ENCODE measurements at regions not wholly inside any gene's neighbourhood (a gene's known extent, or its start where the extent isn't known, plus 50 kb on each side); places are given as distances from the start of the nearest gene placed in this dataset.

GRCh38 chr9:13351778-13352386, 72.4 kb upstream of the MPDZ start:
- no peaks in the 10 kb centered on the region for H3K9me3 ChIP-seq (replicated peaks; ENCODE audit: control insufficient read depth, insufficient read depth, low read length)
- DNase-seq (ENCODE audit: low read depth, low spot score), result no peak
- intact Hi-C loops (cut with micrococcal nuclease; ENCODE audit: unreplicated experiment), result loop anchor here (5.0 kb wide), 1 partner anchor 1000 kb away; no protein-coding TSS in a partner anchor
- TF ChIP-seq NR2C2 (IDR thresholded peaks at IDR 0.05; ENCODE audit: borderline replicate concordance, control insufficient read depth, insufficient read length, low read depth), result no peak
- peak; percentile 50 for TF ChIP-seq RAD21 (IDR thresholded peaks at IDR 0.05; ENCODE audit: insufficient read depth, low read depth, low read length)
- peak; percentile 18 to 39 (median 26); a peak in 4 of 6 replicates for TF ChIP-seq CTCF (IDR thresholded peaks at IDR 0.05 in 2 of 3, conservative IDR thresholded peaks at IDR 0.05 in 1 of 3; ENCODE audit: control insufficient read depth in 2 of 3, extremely low read depth in 1 of 3, insufficient read depth in 1 of 3, low read depth in 3 of 3, low read length in 3 of 3)
- no peaks in the 10 kb centered on the region for H3K27me3 ChIP-seq (replicated peaks in 1 of 2; ENCODE audit: control insufficient read depth in 2 of 2, insufficient read depth in 2 of 2, low read length in 1 of 2)
- H3K79me2 ChIP-seq (ENCODE audit: control insufficient read depth, insufficient read depth, low read length), result no peaks in the 10 kb centered on the region
- no peak for FAIRE-seq
- H3K4me3 ChIP-seq, result no peak overlapping the region
- POLR2A ChIA-PET, result no interaction called here
- H4K20me1 ChIP-seq (ENCODE audit: control insufficient read depth, insufficient read depth), result no peaks in the 10 kb centered on the region
- CTCF ChIA-PET, result interaction anchor here (0.9 to 1.6 kb wide), 5 partner anchors 76 to 1076 kb away, joined by 3 to 7 read pairs (median 4); no protein-coding TSS in a partner anchor
- no peak overlapping the region for H2AFZ ChIP-seq (ENCODE audit: control insufficient read depth, low read depth, low read length)
- H3K36me3 ChIP-seq (ENCODE audit: control insufficient read depth in 2 of 2, insufficient read depth in 2 of 2, low read length in 1 of 2), result no peaks in the 10 kb centered on the region
- H3K4me1 ChIP-seq (ENCODE audit: control insufficient read depth, insufficient read depth, low read length), result no peaks in the 10 kb centered on the region
- RAD21 ChIA-PET (ENCODE audit: unreplicated experiment), result interaction anchor here (0.8 to 1.3 kb wide), 2 partner anchors 1002 to 1310 kb away, joined by 3 read pairs; no protein-coding TSS in a partner anchor
- no TSS peak for BruUV-seq (replicated peaks)
- peak; percentile 41 for ATAC-seq
- no peak overlapping the region for H3K9ac ChIP-seq (ENCODE audit: control insufficient read depth, insufficient read depth, low read length)
- SMC1A ChIA-PET (ENCODE audit: uncharacterized antibody, unreplicated experiment), result interaction anchor here (1.4 kb wide), 1 partner anchor 9 kb away, joined by 4 read pairs; no protein-coding TSS in a partner anchor
- in situ Hi-C loops (cut with MboI), result no loop called here
- H3K27ac ChIP-seq (ENCODE audit: control insufficient read depth, insufficient read depth), result no peak overlapping the region
- 0% methylated on average over 3 of the region's 3 CpGs for WGBS (ENCODE audit: insufficient coverage, insufficient replicate concordance, low lambda C conversion rate, missing lambda C conversion rate)
- H3K4me2 ChIP-seq (ENCODE audit: control insufficient read depth, insufficient read depth), result no peak overlapping the region

GRCh38 chr9:13332571-13332970, 53.1 kb upstream of the MPDZ start:
- Histone ChIP-seq H3K27me3 (replicated peaks in 1 of 2; ENCODE audit: control insufficient read depth in 2 of 2, insufficient read depth in 2 of 2, low read length in 1 of 2) (no peaks in the 10 kb centered on the region), H3K36me3 (ENCODE audit: control insufficient read depth in 2 of 2, insufficient read depth in 2 of 2, low read length in 1 of 2) (no peaks in the 10 kb centered on the region), H4K20me1 (ENCODE audit: control insufficient read depth, insufficient read depth) (no peaks in the 10 kb centered on the region), H3K4me1 (ENCODE audit: control insufficient read depth, insufficient read depth, low read length) (no peaks in the 10 kb centered on the region), H3K79me2 (ENCODE audit: control insufficient read depth, insufficient read depth, low read length) (no peaks in the 10 kb centered on the region), H2AFZ (ENCODE audit: control insufficient read depth, low read depth, low read length) (no peak overlapping the region), H3K9ac (ENCODE audit: control insufficient read depth, insufficient read depth, low read length) (no peak overlapping the region), H3K4me3 (no peak overlapping the region), H3K9me3 (replicated peaks; ENCODE audit: control insufficient read depth, insufficient read depth, low read length) (no peaks in the 10 kb centered on the region), H3K27ac (ENCODE audit: control insufficient read depth, insufficient read depth) (no peak overlapping the region), H3K4me2 (ENCODE audit: control insufficient read depth, insufficient read depth) (no peak overlapping the region)
- SMC1A ChIA-PET (ENCODE audit: uncharacterized antibody, unreplicated experiment), result no interaction called here
- TF ChIP-seq SIX5 (IDR thresholded peaks at IDR 0.05; ENCODE audit: low read depth, low read length, severe bottlenecking) (no peak), SRF (IDR thresholded peaks at IDR 0.05; ENCODE audit: low read depth in 2 of 2, low read length in 2 of 2) (no peak), SMARCA5 (IDR thresholded peaks at IDR 0.05) (no peak)
- in situ Hi-C loops (cut with MboI), result no loop called here
- WGBS (ENCODE audit: insufficient coverage, insufficient replicate concordance, low lambda C conversion rate, missing lambda C conversion rate), result 3% methylated on average over 2 of the region's 2 CpGs
- DNase-seq (ENCODE audit: low read depth, low spot score), result no peak
- no peak for FAIRE-seq
- intact Hi-C loops (cut with micrococcal nuclease; ENCODE audit: unreplicated experiment), result no loop called here
- CTCF ChIA-PET, result no interaction called here
- RAD21 ChIA-PET (ENCODE audit: unreplicated experiment), result no interaction called here
- ATAC-seq, result no peak
- no TSS peak for BruUV-seq (replicated peaks)
- POLR2A ChIA-PET, result no interaction called here
